WTC11 (cell line): ENCODE measurements at regions not wholly inside any gene's neighbourhood (a gene's known extent, or its start where the extent isn't known, plus 50 kb on each side); places are given as distances from the start of the nearest gene placed in this dataset.

Experiments used
- ATAC-seq: fragments of 200-7000 bp; cut with Tn5 transposase; 2 replicates; pipeline ENCODE4 v1.10.0; 2021; ENCODE audit warnings: mild to moderate bottlenecking, moderate library complexity
- CTCF ChIA-PET: fragments of 300-600 bp; sonication (Branson Sonifier 250); formaldehyde crosslinking; loops from one replicate; lab custom pipeline; 2021; ENCODE audit warnings: antibody characterized with exemption; lab: Charles Lee
- POLR2A ChIA-PET: fragments of 350-600 bp; sonication (Branson Sonifier 250); formaldehyde crosslinking; loops from one replicate; lab custom pipeline; 2021; ENCODE audit warnings: antibody characterized with exemption; lab: Charles Lee
- DNase-seq: peaks from one replicate; pipeline ENCODE4 v3.0.0; 2021; ENCODE audit warnings: low spot score
- H3K27ac Mint-ChIP-seq: 2 replicates; pipeline ENCODE4 v1.8.0; 2021; ENCODE audit warnings: mixed read lengths
- H3K27me3 Mint-ChIP-seq: 2 replicates; pipeline ENCODE4 v1.8.0; 2021; ENCODE audit warnings: low read depth, mild to moderate bottlenecking, moderate library complexity, mixed read lengths
- H3K36me3 Mint-ChIP-seq: 2 replicates; pipeline ENCODE4 v1.8.0; 2021; ENCODE audit warnings: mixed read lengths
- H3K4me1 Mint-ChIP-seq: 2 replicates; pipeline ENCODE4 v1.8.0; 2022; ENCODE audit warnings: mixed read lengths
- H3K4me3 Mint-ChIP-seq: 2 replicates; pipeline ENCODE4 v1.8.0; 2021; ENCODE audit warnings: mild to moderate bottlenecking, moderate library complexity, mixed read lengths
- H3K9me3 Mint-ChIP-seq: 2 replicates; pipeline ENCODE4 v1.8.0; 2021; ENCODE audit warnings: mixed read lengths
- GABPB1 ChIP-seq: sonication (generic); formaldehyde crosslinking; IDR thresholded peaks from 2 replicates; pipeline ENCODE4 v1.8.1; 2023; ENCODE audit warnings: mild to moderate bottlenecking, missing genetic modification reagents
- GRHL2 ChIP-seq: fragments of 250-450 bp; sonication (Bioruptor Pico); IDR thresholded peaks from 2 replicates; pipeline ENCODE4 v1.8.0; 2022; ENCODE audit warnings: mild to moderate bottlenecking, moderate library complexity; ENCODE audit not compliant: insufficient replicate concordance, severe bottlenecking
- HMGA2 ChIP-seq: fragments of 250-450 bp; sonication (Bioruptor Pico); IDR thresholded peaks from 2 replicates; pipeline ENCODE4 v1.4.0; 2021; ENCODE audit warnings: mild to moderate bottlenecking, moderate library complexity
- PRRX2 ChIP-seq: fragments of 250-450 bp; sonication (Bioruptor Pico); IDR thresholded peaks from 2 replicates; pipeline ENCODE4 v1.8.0; 2021; ENCODE audit warnings: mild to moderate bottlenecking
- TF ChIP-seq, protein P1 (sequence below): fragments of 200-600 bp; IDR thresholded peaks from 2 replicates; pipeline ENCODE4 v1.8.0; 2022; ENCODE audit warnings: antibody characterized with exemption
- TF ChIP-seq, protein P2 (sequence below): sonication (generic); formaldehyde crosslinking; IDR thresholded peaks from 2 replicates; pipeline ENCODE4 v1.8.0; 2022; ENCODE audit warnings: mild to moderate bottlenecking, missing genetic modification reagents
- TF ChIP-seq, protein P3 (sequence below): fragments of 250-450 bp; sonication (Bioruptor Pico); IDR thresholded peaks from 2 replicates; pipeline ENCODE4 v1.9.0; 2021; ENCODE audit warnings: moderate library complexity, mild to moderate bottlenecking, inconsistent platforms, borderline replicate concordance
- TF ChIP-seq, protein P4 (sequence below): sonication (generic); formaldehyde crosslinking; IDR thresholded peaks from 2 replicates; pipeline ENCODE4 v1.8.1; 2023; ENCODE audit warnings: mild to moderate bottlenecking, missing genetic modification reagents, borderline replicate concordance
- TF ChIP-seq, protein P5 (sequence below): sonication (generic); formaldehyde crosslinking; IDR thresholded peaks from 2 replicates; pipeline ENCODE4 v1.8.1; 2023; ENCODE audit warnings: mild to moderate bottlenecking, missing genetic modification reagents

DNA sequence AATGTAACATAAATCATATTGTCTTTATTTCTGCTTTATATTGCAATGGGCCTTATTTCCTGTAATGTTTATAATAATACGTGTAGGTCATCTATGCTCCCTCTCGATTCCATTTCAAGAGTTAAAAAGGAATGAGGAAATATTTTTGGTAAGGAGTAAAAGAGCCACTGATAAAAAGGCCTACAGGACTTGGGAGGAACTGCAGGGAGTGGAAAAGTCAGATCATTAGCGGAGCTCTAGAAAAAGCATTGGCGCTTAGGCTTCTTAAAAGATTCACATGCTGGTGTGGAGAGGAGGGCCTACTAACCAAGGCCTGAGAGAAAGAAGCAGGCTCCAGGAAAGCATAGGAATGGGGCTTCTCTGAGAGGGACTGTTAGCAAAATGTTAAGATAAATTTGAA lies 82.9 kb upstream of the PNPLA4 start:
- ATAC-seq (peak; percentile 79), DNase-seq (no peak)
- no peak for TF ChIP-seq HMGA2 (CRISPR knock-in tag)
- TF ChIP-seq, protein P1, sequence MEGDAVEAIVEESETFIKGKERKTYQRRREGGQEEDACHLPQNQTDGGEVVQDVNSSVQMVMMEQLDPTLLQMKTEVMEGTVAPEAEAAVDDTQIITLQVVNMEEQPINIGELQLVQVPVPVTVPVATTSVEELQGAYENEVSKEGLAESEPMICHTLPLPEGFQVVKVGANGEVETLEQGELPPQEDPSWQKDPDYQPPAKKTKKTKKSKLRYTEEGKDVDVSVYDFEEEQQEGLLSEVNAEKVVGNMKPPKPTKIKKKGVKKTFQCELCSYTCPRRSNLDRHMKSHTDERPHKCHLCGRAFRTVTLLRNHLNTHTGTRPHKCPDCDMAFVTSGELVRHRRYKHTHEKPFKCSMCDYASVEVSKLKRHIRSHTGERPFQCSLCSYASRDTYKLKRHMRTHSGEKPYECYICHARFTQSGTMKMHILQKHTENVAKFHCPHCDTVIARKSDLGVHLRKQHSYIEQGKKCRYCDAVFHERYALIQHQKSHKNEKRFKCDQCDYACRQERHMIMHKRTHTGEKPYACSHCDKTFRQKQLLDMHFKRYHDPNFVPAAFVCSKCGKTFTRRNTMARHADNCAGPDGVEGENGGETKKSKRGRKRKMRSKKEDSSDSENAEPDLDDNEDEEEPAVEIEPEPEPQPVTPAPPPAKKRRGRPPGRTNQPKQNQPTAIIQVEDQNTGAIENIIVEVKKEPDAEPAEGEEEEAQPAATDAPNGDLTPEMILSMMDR = peak; percentile 21; the same call in 1 of the 2 replicates
- no peaks in the 10 kb centered on the region for H3K36me3 Mint-ChIP-seq
- CTCF ChIA-PET = interaction anchor here (0.6 to 1.3 kb wide), 3 partner anchors 9 to 18 kb away, joined by 3 to 5 read pairs (median 3); no protein-coding TSS in a partner anchor
- no peaks in the 10 kb centered on the region for H3K9me3 Mint-ChIP-seq
- H3K27ac Mint-ChIP-seq = no peak overlapping the region
- H3K4me1 Mint-ChIP-seq = no peaks in the 10 kb centered on the region; the same call in 1 of the 2 replicates
- POLR2A ChIA-PET = no interaction called here
- H3K4me3 Mint-ChIP-seq = no peak overlapping the region
- no peaks in the 10 kb centered on the region for H3K27me3 Mint-ChIP-seq

DNA sequence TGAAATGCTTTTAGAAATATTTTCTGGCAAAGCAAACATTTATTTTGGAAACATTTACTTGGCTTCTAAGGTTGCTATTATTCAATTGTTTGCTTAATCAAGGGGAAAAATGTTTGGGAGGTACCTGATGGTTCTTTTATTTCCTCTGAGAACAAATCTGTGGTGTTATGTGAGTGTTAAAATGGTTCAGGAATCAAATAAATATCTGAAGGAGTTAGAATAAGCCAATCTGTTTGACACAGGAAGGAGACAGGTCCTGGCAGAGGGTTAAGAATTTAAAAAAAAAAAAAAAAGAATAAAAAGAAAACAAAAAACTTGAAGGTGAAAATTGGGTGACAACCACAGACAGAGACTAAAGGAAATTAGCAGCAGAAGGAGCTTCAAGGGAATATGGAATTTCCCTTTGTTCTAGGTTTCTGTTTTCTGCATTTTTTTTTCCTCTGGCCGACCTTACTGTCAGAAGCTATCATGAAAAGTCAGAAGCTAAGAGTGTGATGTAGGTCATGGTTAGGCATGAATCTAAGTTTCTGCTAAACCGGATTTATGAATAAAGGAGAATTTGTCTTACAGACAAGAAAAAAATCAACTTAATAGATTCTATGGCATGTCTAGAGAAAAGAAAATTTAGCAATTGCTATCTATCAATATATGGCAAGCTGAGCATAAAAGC lies 78.6 kb upstream of the PNPLA4 start:
- TF ChIP-seq, protein P2, sequence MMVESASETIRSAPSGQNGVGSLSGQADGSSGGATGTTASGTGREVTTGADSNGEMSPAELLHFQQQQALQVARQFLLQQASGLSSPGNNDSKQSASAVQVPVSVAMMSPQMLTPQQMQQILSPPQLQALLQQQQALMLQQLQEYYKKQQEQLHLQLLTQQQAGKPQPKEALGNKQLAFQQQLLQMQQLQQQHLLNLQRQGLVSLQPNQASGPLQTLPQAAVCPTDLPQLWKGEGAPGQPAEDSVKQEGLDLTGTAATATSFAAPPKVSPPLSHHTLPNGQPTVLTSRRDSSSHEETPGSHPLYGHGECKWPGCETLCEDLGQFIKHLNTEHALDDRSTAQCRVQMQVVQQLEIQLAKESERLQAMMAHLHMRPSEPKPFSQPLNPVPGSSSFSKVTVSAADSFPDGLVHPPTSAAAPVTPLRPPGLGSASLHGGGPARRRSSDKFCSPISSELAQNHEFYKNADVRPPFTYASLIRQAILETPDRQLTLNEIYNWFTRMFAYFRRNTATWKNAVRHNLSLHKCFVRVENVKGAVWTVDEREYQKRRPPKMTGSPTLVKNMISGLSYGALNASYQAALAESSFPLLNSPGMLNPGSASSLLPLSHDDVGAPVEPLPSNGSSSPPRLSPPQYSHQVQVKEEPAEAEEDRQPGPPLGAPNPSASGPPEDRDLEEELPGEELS = no peak
- TF ChIP-seq GABPB1 = no peak
- TF ChIP-seq, protein P3, sequence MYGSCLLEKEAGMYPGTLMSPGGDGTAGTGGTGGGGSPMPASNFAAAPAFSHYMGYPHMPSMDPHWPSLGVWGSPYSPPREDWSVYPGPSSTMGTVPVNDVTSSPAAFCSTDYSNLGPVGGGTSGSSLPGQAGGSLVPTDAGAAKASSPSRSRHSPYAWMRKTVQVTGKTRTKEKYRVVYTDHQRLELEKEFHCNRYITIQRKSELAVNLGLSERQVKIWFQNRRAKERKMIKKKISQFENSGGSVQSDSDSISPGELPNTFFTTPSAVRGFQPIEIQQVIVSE (CRISPR knock-in tag) = no peak
- TF ChIP-seq PRRX2 (CRISPR knock-in tag) = no peak
- TF ChIP-seq, protein P4, sequence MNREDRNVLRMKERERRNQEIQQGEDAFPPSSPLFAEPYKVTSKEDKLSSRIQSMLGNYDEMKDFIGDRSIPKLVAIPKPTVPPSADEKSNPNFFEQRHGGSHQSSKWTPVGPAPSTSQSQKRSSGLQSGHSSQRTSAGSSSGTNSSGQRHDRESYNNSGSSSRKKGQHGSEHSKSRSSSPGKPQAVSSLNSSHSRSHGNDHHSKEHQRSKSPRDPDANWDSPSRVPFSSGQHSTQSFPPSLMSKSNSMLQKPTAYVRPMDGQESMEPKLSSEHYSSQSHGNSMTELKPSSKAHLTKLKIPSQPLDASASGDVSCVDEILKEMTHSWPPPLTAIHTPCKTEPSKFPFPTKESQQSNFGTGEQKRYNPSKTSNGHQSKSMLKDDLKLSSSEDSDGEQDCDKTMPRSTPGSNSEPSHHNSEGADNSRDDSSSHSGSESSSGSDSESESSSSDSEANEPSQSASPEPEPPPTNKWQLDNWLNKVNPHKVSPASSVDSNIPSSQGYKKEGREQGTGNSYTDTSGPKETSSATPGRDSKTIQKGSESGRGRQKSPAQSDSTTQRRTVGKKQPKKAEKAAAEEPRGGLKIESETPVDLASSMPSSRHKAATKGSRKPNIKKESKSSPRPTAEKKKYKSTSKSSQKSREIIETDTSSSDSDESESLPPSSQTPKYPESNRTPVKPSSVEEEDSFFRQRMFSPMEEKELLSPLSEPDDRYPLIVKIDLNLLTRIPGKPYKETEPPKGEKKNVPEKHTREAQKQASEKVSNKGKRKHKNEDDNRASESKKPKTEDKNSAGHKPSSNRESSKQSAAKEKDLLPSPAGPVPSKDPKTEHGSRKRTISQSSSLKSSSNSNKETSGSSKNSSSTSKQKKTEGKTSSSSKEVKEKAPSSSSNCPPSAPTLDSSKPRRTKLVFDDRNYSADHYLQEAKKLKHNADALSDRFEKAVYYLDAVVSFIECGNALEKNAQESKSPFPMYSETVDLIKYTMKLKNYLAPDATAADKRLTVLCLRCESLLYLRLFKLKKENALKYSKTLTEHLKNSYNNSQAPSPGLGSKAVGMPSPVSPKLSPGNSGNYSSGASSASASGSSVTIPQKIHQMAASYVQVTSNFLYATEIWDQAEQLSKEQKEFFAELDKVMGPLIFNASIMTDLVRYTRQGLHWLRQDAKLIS (CRISPR knock-in tag) = no peak
- Mint-ChIP-seq H3K27ac (no peak overlapping the region), H3K9me3 (peaks cover 4% of the 10 kb centered on the region; the same call in 1 of the 2 replicates), H3K4me3 (no peak overlapping the region), H3K27me3 (no peaks in the 10 kb centered on the region), H3K36me3 (no peaks in the 10 kb centered on the region), H3K4me1 (no peaks in the 10 kb centered on the region; the same call in 1 of the 2 replicates)
- ChIA-PET CTCF (no interaction called here), POLR2A (no interaction called here)
- DNase-seq (no peak), ATAC-seq (no peak)

DNA sequence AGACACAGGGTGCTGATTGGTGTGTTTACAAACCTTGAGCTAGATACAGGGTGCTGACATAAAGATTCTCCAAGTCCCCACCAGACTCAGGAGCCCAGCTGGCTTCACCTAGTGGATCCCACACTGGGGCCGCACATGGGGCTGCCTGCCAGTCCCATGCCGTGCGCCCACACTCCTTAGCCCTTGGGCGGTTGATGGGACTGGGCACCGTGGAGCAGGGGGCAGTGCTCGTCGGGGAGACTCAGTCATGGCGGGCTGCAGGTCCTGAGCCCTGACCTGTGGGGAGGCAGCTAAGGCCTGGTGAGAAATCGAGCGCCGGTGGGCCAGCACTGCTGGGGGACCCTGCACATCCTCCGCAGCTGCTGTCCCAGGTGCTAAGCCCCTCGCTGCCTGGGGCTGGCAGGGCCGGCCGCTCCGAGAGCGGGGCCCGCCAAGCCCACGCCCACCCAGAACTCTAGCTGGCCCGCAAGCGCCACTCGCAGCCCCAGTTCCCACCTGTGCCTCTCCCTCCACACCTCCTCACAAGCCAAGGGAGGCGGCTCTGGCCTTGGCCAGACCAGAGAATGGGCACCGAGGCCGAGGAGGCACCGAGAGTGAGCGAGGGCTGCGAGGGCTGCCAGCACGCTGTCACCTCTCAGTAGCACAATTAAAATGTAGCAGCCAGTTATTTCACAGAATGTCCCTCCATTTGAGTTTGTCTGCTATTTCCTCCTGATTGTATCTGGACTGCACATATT lies 76.1 kb upstream of the PNPLA4 start:
- ChIA-PET POLR2A (no interaction called here), CTCF (no interaction called here)
- H3K27ac Mint-ChIP-seq = no peak overlapping the region
- no peaks in the 10 kb centered on the region for H3K27me3 Mint-ChIP-seq
- TF ChIP-seq, protein P5, sequence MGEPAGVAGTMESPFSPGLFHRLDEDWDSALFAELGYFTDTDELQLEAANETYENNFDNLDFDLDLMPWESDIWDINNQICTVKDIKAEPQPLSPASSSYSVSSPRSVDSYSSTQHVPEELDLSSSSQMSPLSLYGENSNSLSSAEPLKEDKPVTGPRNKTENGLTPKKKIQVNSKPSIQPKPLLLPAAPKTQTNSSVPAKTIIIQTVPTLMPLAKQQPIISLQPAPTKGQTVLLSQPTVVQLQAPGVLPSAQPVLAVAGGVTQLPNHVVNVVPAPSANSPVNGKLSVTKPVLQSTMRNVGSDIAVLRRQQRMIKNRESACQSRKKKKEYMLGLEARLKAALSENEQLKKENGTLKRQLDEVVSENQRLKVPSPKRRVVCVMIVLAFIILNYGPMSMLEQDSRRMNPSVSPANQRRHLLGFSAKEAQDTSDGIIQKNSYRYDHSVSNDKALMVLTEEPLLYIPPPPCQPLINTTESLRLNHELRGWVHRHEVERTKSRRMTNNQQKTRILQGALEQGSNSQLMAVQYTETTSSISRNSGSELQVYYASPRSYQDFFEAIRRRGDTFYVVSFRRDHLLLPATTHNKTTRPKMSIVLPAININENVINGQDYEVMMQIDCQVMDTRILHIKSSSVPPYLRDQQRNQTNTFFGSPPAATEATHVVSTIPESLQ (CRISPR knock-in tag) = no peak
- no peak for TF ChIP-seq GRHL2 (CRISPR knock-in tag)
- H3K4me3 Mint-ChIP-seq = no peak overlapping the region
- H3K9me3 Mint-ChIP-seq = peaks cover 4% of the 10 kb centered on the region; the same call in 1 of the 2 replicates
- H3K36me3 Mint-ChIP-seq = no peaks in the 10 kb centered on the region
- ATAC-seq (no peak), DNase-seq (no peak)
- H3K4me1 Mint-ChIP-seq = peaks cover 3% of the 10 kb centered on the region
